ENCODE measurements at regions not wholly inside any gene's neighbourhood (a gene's known extent, or its start where the extent isn't known, plus 50 kb on each side); places are given as distances from the start of the nearest gene placed in this dataset.

- Histone ChIP-seq H3K9me3 (ENCODE audit: control insufficient read depth, insufficient read depth, low read depth, low read length) (no peaks in the 10 kb centered on the region), H3K36me3 (ENCODE audit: control insufficient read depth, insufficient read depth, low read length) (no peaks in the 10 kb centered on the region), H3K4me1 (ENCODE audit: control insufficient read depth, insufficient read depth, low read length) (no peaks in the 10 kb centered on the region), H3K4me3 (ENCODE audit: low read depth in 2 of 2, low read length in 2 of 2) (no peak overlapping the region), H3K27ac (ENCODE audit: low read length) (no peak overlapping the region), H3K27me3 (ENCODE audit: control insufficient read depth, insufficient read depth, low read length) (no peaks in the 10 kb centered on the region)
- BruUV-seq (replicated peaks), result no TSS peak
- no peak for DNase-seq (ENCODE audit: low read depth, low spot score)
- intact Hi-C loops (cut with micrococcal nuclease; ENCODE audit: unreplicated experiment), result no loop called here
- ChIA-PET CTCF (no interaction called here), POLR2A (no interaction called here)
- no peak for TF ChIP-seq POLR2AphosphoS5 (IDR thresholded peaks at IDR 0.05; ENCODE audit: low read depth, low read length)
- TF ChIP-seq SIN3A (IDR thresholded peaks at IDR 0.05; ENCODE audit: borderline replicate concordance, insufficient read depth, low read depth, low read length), result no peak
- TF ChIP-seq TCF7L2 (IDR thresholded peaks at IDR 0.05; ENCODE audit: low read depth, low read length), result no peak
- no peak for TF ChIP-seq REST (IDR thresholded peaks at IDR 0.05; ENCODE audit: insufficient read depth in 1 of 2, low read depth in 2 of 2, low read length in 1 of 2)
- TF ChIP-seq CTCF (IDR thresholded peaks at IDR 0.05), result no peak
- no peak for ATAC-seq
- in situ Hi-C loops (cut with HindIII; ENCODE audit: low pct_unique_long_range_greater_than_20kb, low sequenced_read_pairs), result no loop called here
Observed at GRCh38 chr3:181930105-181930504, 218.4 kb downstream of the SOX2 start.

- DNase-seq (ENCODE audit: low read depth, low spot score) (no peak), ATAC-seq (no peak)
- Histone ChIP-seq H3K27me3 (ENCODE audit: control insufficient read depth, insufficient read depth, low read length) (no peaks in the 10 kb centered on the region), H3K4me1 (ENCODE audit: control insufficient read depth, insufficient read depth, low read length) (no peaks in the 10 kb centered on the region), H3K27ac (ENCODE audit: low read length) (no peak overlapping the region), H3K9me3 (ENCODE audit: control insufficient read depth, insufficient read depth, low read depth, low read length) (no peaks in the 10 kb centered on the region), H3K36me3 (ENCODE audit: control insufficient read depth, insufficient read depth, low read length) (no peaks in the 10 kb centered on the region), H3K4me3 (ENCODE audit: low read depth in 2 of 2, low read length in 2 of 2) (no peak overlapping the region)
- ChIA-PET POLR2A (no interaction called here), CTCF (interaction anchor here (0.6 kb wide), 1 partner anchor 208 kb away, joined by 8 read pairs; no protein-coding TSS in a partner anchor)
- no TSS peak for BruUV-seq (replicated peaks)
- TF ChIP-seq SIN3A (IDR thresholded peaks at IDR 0.05; ENCODE audit: borderline replicate concordance, insufficient read depth, low read depth, low read length) (no peak), POLR2AphosphoS5 (IDR thresholded peaks at IDR 0.05; ENCODE audit: low read depth, low read length) (no peak)
- in situ Hi-C loops (cut with HindIII; ENCODE audit: low pct_unique_long_range_greater_than_20kb, low sequenced_read_pairs), result no loop called here
- intact Hi-C loops (cut with micrococcal nuclease; ENCODE audit: unreplicated experiment), result no loop called here
Observed at GRCh38 chr3:181932039-181932438, 220.3 kb downstream of the SOX2 start.

GRCh38 chr3:181933052-181933618 lies 221.4 kb downstream of the SOX2 start:
- ChIA-PET CTCF (no interaction called here), POLR2A (no interaction called here)
- BruUV-seq (replicated peaks), result no TSS peak
- Histone ChIP-seq H3K27me3 (ENCODE audit: control insufficient read depth, insufficient read depth, low read length) (no peaks in the 10 kb centered on the region), H3K4me3 (ENCODE audit: low read depth in 2 of 2, low read length in 2 of 2) (no peak overlapping the region), H3K9me3 (ENCODE audit: control insufficient read depth, insufficient read depth, low read depth, low read length) (no peaks in the 10 kb centered on the region), H3K36me3 (ENCODE audit: control insufficient read depth, insufficient read depth, low read length) (no peaks in the 10 kb centered on the region), H3K4me1 (ENCODE audit: control insufficient read depth, insufficient read depth, low read length) (no peaks in the 10 kb centered on the region), H3K27ac (ENCODE audit: low read length) (no peak overlapping the region)
- DNase-seq (ENCODE audit: low read depth, low spot score) (no peak), ATAC-seq (no peak)
- TF ChIP-seq CTCF (IDR thresholded peaks at IDR 0.05) (no peak), REST (IDR thresholded peaks at IDR 0.05; ENCODE audit: insufficient read depth in 1 of 2, low read depth in 2 of 2, low read length in 1 of 2) (no peak), TCF7L2 (IDR thresholded peaks at IDR 0.05; ENCODE audit: low read depth, low read length) (no peak), POLR2AphosphoS5 (IDR thresholded peaks at IDR 0.05; ENCODE audit: low read depth, low read length) (no peak), SIN3A (IDR thresholded peaks at IDR 0.05; ENCODE audit: borderline replicate concordance, insufficient read depth, low read depth, low read length) (no peak)
- in situ Hi-C loops (cut with HindIII; ENCODE audit: low pct_unique_long_range_greater_than_20kb, low sequenced_read_pairs), result no loop called here
- intact Hi-C loops (cut with micrococcal nuclease; ENCODE audit: unreplicated experiment), result no loop called here

Data from Panc1 (cell line).